Endothelial cell of umbilical vein (primary cell): ENCODE measurements at regions not wholly inside any gene's neighbourhood (a gene's known extent, or its start where the extent isn't known, plus 50 kb on each side); places are given as distances from the start of the nearest gene placed in this dataset.

Experiments used
- BruUV-seq: library from RNA; stranded (reverse); fragments of 400-500 nt; replicated peaks from 2 replicates; lab custom pipeline; 2021; lab: Mats Ljungman, UMichigan
- CTCF ChIA-PET: fragments of 300-600, 350-600 bp; sonication (Branson Sonifier 250); formaldehyde crosslinking; loops from one replicate; lab custom pipeline; 2021; ENCODE audit warnings: antibody characterized with exemption, inconsistent platforms; lab: Charles Lee
- POLR2A ChIA-PET: fragments of 300-600, 350-600 bp; sonication (Branson Sonifier 250); formaldehyde crosslinking; loops from one replicate; lab custom pipeline; 2021; ENCODE audit warnings: antibody characterized with exemption, inconsistent platforms; lab: Charles Lee
- DNase-seq: peaks from one replicate; pipeline ENCODE4 v3.0.0-alpha.2; 2011; ENCODE audit warnings: low read depth, low spot score
- FAIRE-seq: peaks from 2 replicates; lab custom pipeline; 2011; peaks lifted over from hg19 to GRCh38; lab: Jason Lieb, UNC
- H2AFZ ChIP-seq: 2 replicates; pipeline ENCODE4 v1.6.0; 2012; ENCODE audit warnings: low read depth, low read length, control low read depth, inconsistent platforms
- H3K27ac ChIP-seq: 2 replicates; pipeline ENCODE4 v1.5.1; 2011; ENCODE audit warnings: low read depth, mild to moderate bottlenecking, control low read depth, low read length, moderate library complexity; ENCODE audit not compliant: insufficient read depth
- H3K27me3 ChIP-seq, 2 experiments: 2 replicates each; pipeline versions ENCODE4 v1.6.0 to v1.6.1; 2011; ENCODE audit warnings: low read length in 2 of 2, mixed read lengths in 1 of 2; ENCODE audit not compliant: control insufficient read depth in 2 of 2, insufficient read depth in 2 of 2
- H3K36me3 ChIP-seq, 2 experiments: 2 replicates in 1 of 2; 3 replicates in 1 of 2; pipeline ENCODE4 v1.5.1; 2011; ENCODE audit warnings: low read length in 2 of 2, mild to moderate bottlenecking in 1 of 2, moderate library complexity in 1 of 2; ENCODE audit not compliant: control insufficient read depth in 2 of 2, insufficient read depth in 2 of 2; ENCODE audit errors: extremely low read depth in 1 of 2
- H3K4me1 ChIP-seq: 3 replicates; pipeline ENCODE4 v1.5.1; 2011; ENCODE audit warnings: mild to moderate bottlenecking, low read length; ENCODE audit not compliant: control insufficient read depth, insufficient read depth; ENCODE audit errors: extremely low read depth
- H3K4me2 ChIP-seq: 2 replicates; pipeline ENCODE4 v1.6.1; 2011; ENCODE audit warnings: low read length, control low read depth, mixed read lengths; ENCODE audit not compliant: insufficient read depth
- H3K4me3 ChIP-seq, 3 experiments: fragments of 200-600 bp in 1 of 3; sonication (generic), shearing (Covaris generic) in 1 of 3; replicated peaks in 1 of 3; 2 replicates each; pipeline ENCODE4 v1.5.1; 2011 to 2016; ENCODE audit warnings: control low read depth in 3 of 3, low read length in 3 of 3, mild to moderate bottlenecking in 2 of 3, inconsistent platforms in 1 of 3, low read depth in 1 of 3, moderate library complexity in 1 of 3; ENCODE audit not compliant: insufficient read depth in 1 of 3
- H3K79me2 ChIP-seq: 2 replicates; pipeline ENCODE4 v1.6.0; 2012; ENCODE audit warnings: low read length, inconsistent platforms; ENCODE audit not compliant: control insufficient read depth, insufficient read depth
- H3K9ac ChIP-seq: replicated peaks from 2 replicates; pipeline ENCODE3; 2011; ENCODE audit warnings: low read length, control low read depth; ENCODE audit not compliant: insufficient read depth; ENCODE audit errors: extremely low read depth
- H3K9me1 ChIP-seq: replicated peaks from 3 replicates; pipeline ENCODE4 v1.6.0; 2011; ENCODE audit warnings: mild to moderate bottlenecking, low read length; ENCODE audit not compliant: control insufficient read depth, insufficient read depth; ENCODE audit errors: extremely low read depth
- H3K9me3 ChIP-seq: replicated peaks from 2 replicates; pipeline ENCODE4 v1.5.1; 2012; ENCODE audit warnings: low read length, inconsistent platforms; ENCODE audit not compliant: control insufficient read depth, insufficient read depth
- H4K20me1 ChIP-seq: replicated peaks from 2 replicates; pipeline ENCODE3; 2011; ENCODE audit warnings: mild to moderate bottlenecking, low read length; ENCODE audit not compliant: control insufficient read depth, insufficient read depth; ENCODE audit errors: extremely low read depth
- EZH2 ChIP-seq: IDR thresholded peaks from 2 replicates; pipeline ENCODE4 v1.6.1; 2012; ENCODE audit warnings: borderline replicate concordance, low read depth, mild to moderate bottlenecking, moderate library complexity, low read length, inconsistent platforms; ENCODE audit not compliant: severe bottlenecking
- GATA2 ChIP-seq: IDR thresholded peaks from 2 replicates; pipeline ENCODE4 v1.7.0; 2011; ENCODE audit warnings: low read depth, mild to moderate bottlenecking, moderate library complexity, mixed read lengths, low read length; ENCODE audit not compliant: insufficient read length, insufficient read depth
- JUN ChIP-seq: IDR thresholded peaks from 2 replicates; pipeline ENCODE4 v1.6.1; 2011; ENCODE audit warnings: borderline replicate concordance, low read depth; ENCODE audit not compliant: insufficient read length, insufficient read depth
- POLR2AphosphoS5 ChIP-seq: IDR thresholded peaks from 2 replicates; pipeline ENCODE4 v1.6.1; 2012; ENCODE audit warnings: low read depth, mild to moderate bottlenecking, control low read depth, low read length, moderate library complexity; ENCODE audit not compliant: insufficient read depth
- dilution Hi-C: fragments of 300-500 bp; cut with MboI; formaldehyde crosslinking; loops from one replicate; pipeline ENCODE4 v1.15.0; 2019; ENCODE audit warnings: low sequenced_read_pairs; ENCODE audit not compliant: extremely low pct_ligation_motif_present
- intact Hi-C: fragments of 100-400 bp; cut with micrococcal nuclease; formaldehyde crosslinking; loops from one replicate; pipeline ENCODE4 v1.10.0; 2022
- TF ChIP-seq, protein P1 (sequence below), 2 donors: IDR thresholded peaks; 1 replicate in 1 of 2; 2 replicates in 1 of 2; pipeline ENCODE4 v1.5.1; 2011; ENCODE audit warnings: low read length in 2 of 2, mild to moderate bottlenecking in 2 of 2, moderate library complexity in 2 of 2, control low read depth in 1 of 2, inconsistent platforms in 1 of 2, low read depth in 1 of 2; ENCODE audit not compliant: insufficient read depth in 1 of 2; ENCODE audit errors: extremely low read depth in 1 of 2
- TF ChIP-seq, protein P2 (sequence below): IDR thresholded peaks from 2 replicates; pipeline ENCODE4 v1.6.1; 2011; ENCODE audit not compliant: insufficient read depth, insufficient read length

DNA sequence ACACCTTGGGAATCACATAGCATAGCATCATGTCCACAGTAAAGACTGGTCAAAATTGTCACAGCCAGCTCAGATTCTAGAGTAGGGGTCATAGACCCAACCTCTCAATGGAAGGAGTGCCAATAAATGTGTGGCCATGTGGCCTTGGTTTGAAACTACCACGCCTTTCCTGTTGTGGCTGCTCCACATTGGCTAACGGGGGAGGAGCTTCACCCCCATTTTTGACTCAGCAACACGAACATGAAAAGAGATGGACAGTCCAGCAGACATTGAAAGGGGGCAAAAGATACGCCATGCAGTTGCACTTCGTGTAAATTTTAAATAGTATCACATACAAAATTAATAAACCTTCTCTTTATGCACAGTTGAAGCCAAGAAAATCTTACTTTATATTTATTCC is 78.4 kb upstream of the HIVEP3 start:
- Histone ChIP-seq H3K27ac (no peak overlapping the region), H3K79me2 (no peaks in the 10 kb centered on the region), H3K27me3 (no peaks in the 10 kb centered on the region), H3K4me3 (no peak overlapping the region), H3K9me1 (no peaks in the 10 kb centered on the region), H3K9ac (no peak overlapping the region), H3K4me1 (no peaks in the 10 kb centered on the region), H3K36me3 (no peaks in the 10 kb centered on the region), H3K4me2 (no peak overlapping the region), H4K20me1 (no peaks in the 10 kb centered on the region), H2AFZ (no peak overlapping the region), H3K9me3 (no peaks in the 10 kb centered on the region)
- dilution Hi-C loops (no loop called here), intact Hi-C loops (no loop called here)
- DNase-seq (no peak), FAIRE-seq (no peak)
- CTCF ChIA-PET, result no interaction called here
- BruUV-seq, result no TSS peak
- TF ChIP-seq, protein P1, sequence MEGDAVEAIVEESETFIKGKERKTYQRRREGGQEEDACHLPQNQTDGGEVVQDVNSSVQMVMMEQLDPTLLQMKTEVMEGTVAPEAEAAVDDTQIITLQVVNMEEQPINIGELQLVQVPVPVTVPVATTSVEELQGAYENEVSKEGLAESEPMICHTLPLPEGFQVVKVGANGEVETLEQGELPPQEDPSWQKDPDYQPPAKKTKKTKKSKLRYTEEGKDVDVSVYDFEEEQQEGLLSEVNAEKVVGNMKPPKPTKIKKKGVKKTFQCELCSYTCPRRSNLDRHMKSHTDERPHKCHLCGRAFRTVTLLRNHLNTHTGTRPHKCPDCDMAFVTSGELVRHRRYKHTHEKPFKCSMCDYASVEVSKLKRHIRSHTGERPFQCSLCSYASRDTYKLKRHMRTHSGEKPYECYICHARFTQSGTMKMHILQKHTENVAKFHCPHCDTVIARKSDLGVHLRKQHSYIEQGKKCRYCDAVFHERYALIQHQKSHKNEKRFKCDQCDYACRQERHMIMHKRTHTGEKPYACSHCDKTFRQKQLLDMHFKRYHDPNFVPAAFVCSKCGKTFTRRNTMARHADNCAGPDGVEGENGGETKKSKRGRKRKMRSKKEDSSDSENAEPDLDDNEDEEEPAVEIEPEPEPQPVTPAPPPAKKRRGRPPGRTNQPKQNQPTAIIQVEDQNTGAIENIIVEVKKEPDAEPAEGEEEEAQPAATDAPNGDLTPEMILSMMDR (IDR thresholded peaks at IDR 0.05; ENCODE audit: extremely low read depth in 1 of 2, insufficient read depth in 1 of 2, low read depth in 1 of 2, low read length in 2 of 2), result no peak
- TF ChIP-seq, protein P2, sequence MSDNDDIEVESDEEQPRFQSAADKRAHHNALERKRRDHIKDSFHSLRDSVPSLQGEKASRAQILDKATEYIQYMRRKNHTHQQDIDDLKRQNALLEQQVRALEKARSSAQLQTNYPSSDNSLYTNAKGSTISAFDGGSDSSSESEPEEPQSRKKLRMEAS, result no peak
- TF ChIP-seq JUN (no peak), GATA2 (no peak), POLR2AphosphoS5 (no peak), EZH2 (no peak)
- POLR2A ChIA-PET, result no interaction called here
